Muscle layer of duodenum (tissue), 2 donors: ENCODE measurements at regions not wholly inside any gene's neighbourhood (a gene's known extent, or its start where the extent isn't known, plus 50 kb on each side); places are given as distances from the start of the nearest gene placed in this dataset.
"Not testable (repeated sequence)": the region's sequence is repeated elsewhere in the genome, so short reads cannot be mapped to it uniquely, and the experiment has no call there.

ENCODE experiments used
- H3K27ac ChIP-seq: one replicate; pipeline ENCODE4 v1.7.0; 2013; ENCODE audit warnings: mild to moderate bottlenecking, low read length
- H3K27me3 ChIP-seq: one replicate; pipeline ENCODE4 v1.7.0; 2013; ENCODE audit warnings: low read depth, mild to moderate bottlenecking, control low read depth, low read length
- H3K36me3 ChIP-seq, 2 donors: one replicate each; pipeline ENCODE4 v1.7.0; 2013; ENCODE audit warnings: low read length in 2 of 2, control low read depth in 1 of 2, mild to moderate bottlenecking in 1 of 2; ENCODE audit not compliant: insufficient read depth in 2 of 2, control insufficient read depth in 1 of 2
- H3K4me1 ChIP-seq, 2 donors: one replicate each; pipeline ENCODE4 v1.7.0; 2013; ENCODE audit warnings: low read length in 2 of 2, mild to moderate bottlenecking in 2 of 2, control low read depth in 1 of 2, moderate library complexity in 1 of 2; ENCODE audit not compliant: insufficient read depth in 2 of 2, control insufficient read depth in 1 of 2
- H3K4me3 ChIP-seq, 2 donors: one replicate each; pipeline ENCODE4 v1.7.0; 2013; ENCODE audit warnings: low read length in 2 of 2, low read depth in 1 of 2, mild to moderate bottlenecking in 1 of 2
- H3K9me3 ChIP-seq, 2 donors: one replicate each; pipeline ENCODE4 v1.7.0; 2013; ENCODE audit warnings: low read length in 2 of 2, control low read depth in 1 of 2, mild to moderate bottlenecking in 1 of 2; ENCODE audit not compliant: control insufficient read depth in 1 of 2
- donor health status: healthy.

DNA sequence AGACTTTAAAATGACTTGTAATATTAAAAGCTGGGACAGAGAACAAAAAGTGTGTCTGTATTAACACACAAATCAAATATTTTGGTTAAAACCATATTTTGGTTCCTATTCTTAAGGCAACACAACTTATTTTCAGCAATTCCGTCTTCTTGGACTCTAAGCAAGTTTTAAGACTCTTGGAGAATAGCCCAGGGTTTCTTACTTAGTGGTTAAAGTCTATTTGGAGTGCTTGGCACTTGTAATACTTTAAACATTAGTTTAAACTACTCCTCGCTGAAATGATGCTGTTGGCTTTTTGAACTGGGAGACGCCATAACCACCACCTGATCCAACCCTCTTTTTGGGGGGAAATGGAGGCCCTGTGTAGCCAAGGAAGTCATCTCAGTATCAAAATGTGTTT lies 109.7 kb upstream of the GMDS start:
- Histone ChIP-seq H3K4me1 (no peaks in the 10 kb centered on the region), H3K27me3 (no peaks in the 10 kb centered on the region), H3K9me3 (no peaks in the 10 kb centered on the region), H3K36me3 (no peaks in the 10 kb centered on the region), H3K27ac (no peak overlapping the region), H3K4me3 (no peak overlapping the region)

DNA sequence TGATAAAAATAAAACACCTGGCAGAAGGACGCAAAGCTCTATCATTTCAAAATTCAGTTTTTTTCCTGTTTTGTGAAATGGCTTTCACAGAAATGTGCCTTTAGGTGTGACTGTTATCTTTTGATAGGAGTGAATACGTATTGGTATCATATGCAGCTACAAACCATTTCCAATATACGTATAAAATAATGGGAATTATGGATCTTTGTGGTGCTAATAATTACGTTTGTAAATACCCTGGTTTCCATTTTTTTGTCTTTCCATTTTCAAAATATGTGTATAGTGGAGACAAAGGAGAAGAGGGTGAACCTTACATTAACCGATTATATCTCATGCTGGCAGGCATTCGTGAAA lies 108.7 kb upstream of the GMDS start:
- Histone ChIP-seq H3K4me3 (no peak overlapping the region), H3K4me1 (no peaks in the 10 kb centered on the region), H3K9me3 (no peaks in the 10 kb centered on the region), H3K27ac (no peak overlapping the region), H3K27me3 (no peaks in the 10 kb centered on the region), H3K36me3 (no peaks in the 10 kb centered on the region)

GRCh38 chr6:2353412-2354137 lies 108.2 kb upstream of the GMDS start:
- no peaks in the 10 kb centered on the region for H3K27me3 ChIP-seq
- H3K9me3 ChIP-seq = no peaks in the 10 kb centered on the region
- no peaks in the 10 kb centered on the region for H3K36me3 ChIP-seq
- H3K4me3 ChIP-seq = no peak overlapping the region
- peak overlapping the region; percentile 7 for H3K27ac ChIP-seq
- H3K4me1 ChIP-seq = no peaks in the 10 kb centered on the region

DNA sequence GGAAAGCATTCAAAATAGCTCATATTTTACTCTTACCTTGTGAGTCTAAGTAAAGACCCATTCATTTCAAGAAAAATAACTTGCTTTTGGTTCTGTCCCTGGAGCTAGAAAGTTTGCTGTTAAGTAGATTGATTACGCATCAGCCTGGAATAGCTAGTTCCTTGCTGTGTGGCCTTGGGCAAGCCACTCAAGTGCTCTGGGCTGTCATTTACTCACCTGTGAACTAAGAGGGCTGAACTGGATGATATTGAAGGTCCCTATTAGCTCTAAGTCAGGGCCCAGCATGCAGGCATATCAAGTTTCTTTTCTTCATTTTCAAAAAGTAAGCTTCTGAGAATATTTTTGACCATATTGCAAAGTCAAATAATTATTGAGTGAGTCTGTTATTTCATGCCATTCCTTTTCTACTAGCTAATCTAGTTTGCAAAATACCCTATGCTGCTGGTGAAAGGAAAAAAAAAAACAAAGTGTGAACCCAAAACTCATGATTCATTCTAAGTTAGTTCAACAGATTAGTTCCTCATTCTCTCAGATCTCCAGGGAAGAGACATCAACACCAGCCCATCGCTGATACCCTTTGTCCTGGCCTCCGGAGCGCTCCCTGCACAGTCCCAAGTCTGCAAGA lies 106.5 kb upstream of the GMDS start:
- Histone ChIP-seq H3K27me3 (no peaks in the 10 kb centered on the region), H3K27ac (no peak overlapping the region), H3K36me3 (no peaks in the 10 kb centered on the region), H3K9me3 (no peaks in the 10 kb centered on the region), H3K4me1 (no peaks in the 10 kb centered on the region), H3K4me3 (no peak overlapping the region)

DNA sequence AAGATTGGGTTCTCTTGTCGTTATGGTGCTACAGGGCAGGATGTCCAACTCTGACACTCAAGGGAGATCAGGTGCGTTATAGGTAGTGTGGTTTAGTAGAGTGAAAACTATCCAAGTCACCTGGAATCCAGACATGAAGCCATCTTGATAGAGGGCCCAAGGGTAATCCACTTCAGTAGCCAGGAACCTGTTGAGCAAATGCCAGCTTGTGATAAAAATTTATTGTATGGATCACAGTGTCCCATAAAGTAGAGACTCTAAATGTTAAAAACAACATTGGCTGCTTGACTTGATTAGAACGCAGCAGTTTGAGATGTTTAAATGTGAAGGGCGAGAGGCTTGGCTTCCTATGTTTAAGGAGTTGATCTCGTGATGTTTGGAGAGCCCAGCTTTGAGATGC lies 105.7 kb upstream of the GMDS start:
- no peak overlapping the region for H3K4me3 ChIP-seq
- H3K27ac ChIP-seq = no peak overlapping the region

DNA sequence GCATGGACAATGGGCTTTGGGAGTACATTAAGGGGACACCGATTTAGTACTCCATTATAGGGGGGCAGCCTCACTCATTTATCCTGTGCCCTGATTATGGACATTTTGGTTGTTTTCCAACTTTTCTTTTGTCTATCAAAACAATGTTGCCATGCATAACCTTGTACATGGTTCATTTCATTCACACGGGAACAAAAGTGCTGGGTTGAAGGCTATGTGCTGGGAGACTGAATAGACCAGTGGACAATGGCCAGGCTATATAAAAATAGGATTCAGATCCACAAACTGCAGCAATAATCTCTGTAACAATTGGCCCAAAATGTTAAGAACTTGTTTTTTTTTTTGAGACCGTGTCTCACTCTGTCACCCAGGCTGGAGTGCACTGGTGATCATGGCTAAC lies 100.7 kb upstream of the GMDS start:
- Histone ChIP-seq H3K36me3 (no peaks in the 10 kb centered on the region), H3K27me3 (no peaks in the 10 kb centered on the region), H3K9me3 (no peaks in the 10 kb centered on the region), H3K27ac (no peak overlapping the region), H3K4me1 (no peaks in the 10 kb centered on the region), H3K4me3 (no peak overlapping the region)

More for the DNA sequence above, 105.7 kb upstream of the GMDS start:
- H3K9me3 ChIP-seq = no peaks in the 10 kb centered on the region
- H3K36me3 ChIP-seq = no peaks in the 10 kb centered on the region
- H3K27me3 ChIP-seq = no peaks in the 10 kb centered on the region
- no peaks in the 10 kb centered on the region for H3K4me1 ChIP-seq

DNA sequence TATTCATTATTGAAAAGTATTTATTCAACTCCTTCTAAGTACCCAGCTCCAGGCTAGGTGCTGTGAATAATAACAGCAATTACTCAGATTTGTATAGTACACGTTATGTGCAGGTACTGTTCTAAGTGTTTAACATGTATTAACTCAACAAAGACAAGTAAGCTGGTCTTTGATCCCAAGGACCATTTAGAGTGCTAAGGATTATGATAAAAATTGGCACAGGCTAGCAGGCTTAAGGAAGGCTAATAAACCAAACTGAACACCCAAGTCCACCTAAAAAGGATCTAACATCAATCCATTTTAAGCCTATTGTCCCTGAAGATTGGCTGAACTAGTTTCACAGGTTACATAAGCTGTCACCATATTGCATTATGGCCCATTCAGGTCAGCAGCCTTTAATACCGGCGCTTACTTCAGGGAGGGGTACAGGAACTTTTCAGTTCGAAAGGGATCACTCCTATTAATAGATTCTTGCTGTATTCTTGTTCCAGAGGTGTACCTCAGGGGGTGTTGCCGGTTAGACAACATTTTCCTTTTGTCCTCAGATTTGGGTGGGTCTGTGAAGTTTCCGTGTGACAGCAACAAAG lies 99.0 kb upstream of the GMDS start:
- no peaks in the 10 kb centered on the region for H3K4me1 ChIP-seq
- no peak overlapping the region for H3K4me3 ChIP-seq
- no peak overlapping the region for H3K27ac ChIP-seq
- no peaks in the 10 kb centered on the region for H3K36me3 ChIP-seq
- no peaks in the 10 kb centered on the region for H3K9me3 ChIP-seq
- H3K27me3 ChIP-seq = no peaks in the 10 kb centered on the region

- Histone ChIP-seq H3K4me1 (no peaks in the 10 kb centered on the region), H3K4me3 (no peak overlapping the region), H3K9me3 (peaks cover 16 to 27% of the 10 kb centered on the region in 2 donors), H3K27ac (no peak overlapping the region), H3K36me3 (peaks cover 0 to 16% of the 10 kb centered on the region in 2 donors), H3K27me3 (no peaks in the 10 kb centered on the region)
Measured at GRCh38 chr6:2327591-2327990, 82.2 kb upstream of the GMDS start.

DNA sequence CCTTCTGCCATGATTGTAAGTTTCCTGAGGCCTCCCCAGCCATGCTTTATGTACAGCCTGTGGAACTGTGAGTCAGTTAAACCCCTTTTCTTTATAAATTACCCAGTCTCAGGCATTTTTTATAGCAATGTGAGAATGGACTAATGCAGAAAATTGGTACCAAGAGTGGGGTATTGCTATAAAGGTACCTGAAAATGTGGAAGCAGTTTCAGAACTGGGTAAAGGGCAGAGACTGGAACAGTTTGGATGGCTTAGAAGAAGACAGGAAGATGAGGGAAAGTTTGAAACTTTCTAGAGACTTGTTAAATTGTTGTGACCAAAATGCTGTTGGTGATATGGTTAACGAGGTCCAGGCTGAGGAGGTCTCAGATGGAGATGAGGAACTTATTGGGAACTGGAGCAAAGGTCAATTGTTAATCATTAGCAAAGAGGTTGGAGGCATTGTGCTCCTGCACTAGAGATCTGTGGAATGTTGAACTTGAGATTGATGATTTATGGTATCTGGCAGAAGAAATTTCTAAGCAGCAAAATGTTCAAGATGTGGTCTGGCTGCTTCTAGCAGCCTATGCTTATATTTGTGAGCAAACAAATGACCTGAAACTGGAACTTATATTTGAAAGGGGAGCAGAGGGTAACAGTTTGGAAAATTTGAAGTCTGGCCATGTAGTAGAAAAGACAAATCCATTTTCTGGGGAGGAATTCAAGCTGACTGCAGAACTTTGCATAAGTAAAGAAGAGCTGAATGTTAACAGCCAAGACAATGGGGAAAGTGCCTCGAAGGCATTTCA lies 79.0 kb upstream of the GMDS start:
- Histone ChIP-seq H3K9me3 (peaks cover 16 to 37% of the 10 kb centered on the region in 2 donors), H3K4me3 (peak overlapping the region in 1 of 2 donors; percentile 3)

DNA sequence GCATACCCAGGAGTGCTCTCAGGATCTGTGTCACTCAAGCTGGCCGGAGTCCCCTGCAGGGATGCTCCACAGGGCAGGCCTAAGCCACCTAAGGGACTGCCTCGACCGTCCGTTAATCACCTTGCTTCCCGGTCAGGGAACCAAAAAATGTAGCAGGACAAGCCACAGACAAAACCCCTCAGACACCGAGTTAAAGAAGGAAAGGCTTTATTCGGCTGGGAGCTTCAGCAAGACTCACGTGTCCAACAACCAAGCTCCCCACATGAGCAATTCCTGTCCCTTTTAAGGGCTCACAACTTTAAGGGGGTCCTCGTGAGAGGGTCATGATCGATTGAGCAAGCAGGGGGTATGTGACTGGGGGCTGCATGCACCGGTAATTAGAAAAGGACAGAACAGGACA lies 72.1 kb upstream of the GMDS start:
- not testable (repeated sequence) for H3K27ac ChIP-seq, H3K4me3 ChIP-seq, H3K4me1 ChIP-seq, H3K27me3 ChIP-seq
- Histone ChIP-seq H3K36me3 (peaks cover 3 to 18% of the 10 kb centered on the region in 2 donors), H3K9me3 (peaks cover 7 to 13% of the 10 kb centered on the region in 2 donors)

More for the DNA sequence above, 79.0 kb upstream of the GMDS start:
- H3K36me3 ChIP-seq = peaks cover 3 to 19% of the 10 kb centered on the region in 2 donors
- no peak overlapping the region for H3K27ac ChIP-seq
- no peaks in the 10 kb centered on the region for H3K4me1 ChIP-seq
- H3K27me3 ChIP-seq = no peaks in the 10 kb centered on the region

DNA sequence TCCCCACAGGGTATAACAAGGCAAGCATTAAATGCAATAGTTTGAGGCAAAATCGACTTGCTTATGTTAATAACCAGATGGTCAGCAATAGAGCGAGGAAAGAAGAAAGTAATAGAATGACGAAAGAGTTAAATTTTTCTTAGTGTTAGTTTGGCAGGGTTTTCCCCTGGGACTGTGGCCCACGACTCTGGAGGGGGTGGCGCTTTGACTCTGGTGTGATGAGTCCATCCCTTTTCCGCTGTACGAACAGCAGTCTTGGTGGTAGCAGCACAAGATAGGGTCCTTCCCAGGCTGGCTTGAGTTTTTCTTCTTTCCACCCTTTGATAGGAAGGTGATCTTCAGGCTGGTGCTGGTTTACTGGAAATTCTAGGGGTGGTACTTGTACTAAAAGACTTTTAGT lies 69.2 kb upstream of the GMDS start:
- no peak overlapping the region for H3K27ac ChIP-seq
- no peak overlapping the region for H3K4me3 ChIP-seq
- no peaks in the 10 kb centered on the region for H3K9me3 ChIP-seq
- H3K27me3 ChIP-seq = no peaks in the 10 kb centered on the region
- H3K36me3 ChIP-seq = peaks cover 0 to 10% of the 10 kb centered on the region in 2 donors
- no peaks in the 10 kb centered on the region for H3K4me1 ChIP-seq
